ENCODE measurements at regions not wholly inside any gene's neighbourhood (a gene's known extent, or its start where the extent isn't known, plus 50 kb on each side); places are given as distances from the start of the nearest gene placed in this dataset.
A peak's percentile ranks its signal among the peaks of the same experiment; 100 is the strongest.

DNA sequence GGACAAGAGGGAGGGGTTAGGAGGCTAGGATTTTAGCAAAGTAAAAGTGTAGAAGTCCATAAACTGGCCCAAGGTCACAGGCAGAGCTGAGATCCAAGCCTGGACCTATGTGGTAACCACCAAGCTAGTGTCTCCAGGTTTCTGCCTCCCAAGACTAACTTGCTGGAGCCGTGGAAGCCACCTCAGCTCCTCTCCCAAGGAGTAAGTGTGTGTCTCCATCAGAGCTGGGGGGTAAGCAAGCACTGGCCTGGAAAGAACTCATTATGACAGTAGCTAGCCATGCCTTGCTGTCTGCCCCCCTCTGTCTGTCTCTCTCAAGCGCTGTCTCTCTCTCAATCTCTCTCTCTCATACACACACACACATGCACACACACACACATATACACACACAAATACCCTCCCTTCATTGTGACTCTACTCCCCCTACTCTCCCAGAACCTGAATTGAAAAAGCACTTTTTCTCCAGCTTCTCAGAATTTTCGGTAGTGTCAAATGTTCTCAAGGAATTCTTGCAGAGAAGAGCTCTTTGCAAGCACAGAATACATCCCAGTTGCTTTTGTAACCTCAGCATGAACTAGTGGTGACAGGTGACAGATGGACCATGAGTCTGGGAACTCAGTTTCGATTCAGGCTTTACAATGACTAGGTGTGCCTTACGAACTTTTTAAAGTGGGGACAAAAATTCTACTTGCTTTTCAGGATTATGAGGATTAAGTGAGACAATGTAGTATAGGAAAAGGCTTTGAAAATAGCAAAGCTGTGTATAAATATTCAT is 238.0 kb upstream of the FGGY start:
- H3K36me3 ChIP-seq, result no peaks in the 10 kb centered on the region
- H3K4me3 ChIP-seq, result no peak overlapping the region
- 73 to 89% (median 85%) methylated on average over 5 of the region's 5 CpGs for WGBS, 3 donors
- H3K9me3 ChIP-seq, result no peaks in the 10 kb centered on the region
- H3K4me1 ChIP-seq (ENCODE audit: insufficient read depth), result peaks cover 20% of the 10 kb centered on the region
- no peaks in the 10 kb centered on the region for H3K27me3 ChIP-seq
- no peak for TF ChIP-seq POLR2A (IDR thresholded peaks at IDR 0.05)
- no peak for TF ChIP-seq EP300 (IDR thresholded peaks at IDR 0.05)
- TF ChIP-seq, protein P1, sequence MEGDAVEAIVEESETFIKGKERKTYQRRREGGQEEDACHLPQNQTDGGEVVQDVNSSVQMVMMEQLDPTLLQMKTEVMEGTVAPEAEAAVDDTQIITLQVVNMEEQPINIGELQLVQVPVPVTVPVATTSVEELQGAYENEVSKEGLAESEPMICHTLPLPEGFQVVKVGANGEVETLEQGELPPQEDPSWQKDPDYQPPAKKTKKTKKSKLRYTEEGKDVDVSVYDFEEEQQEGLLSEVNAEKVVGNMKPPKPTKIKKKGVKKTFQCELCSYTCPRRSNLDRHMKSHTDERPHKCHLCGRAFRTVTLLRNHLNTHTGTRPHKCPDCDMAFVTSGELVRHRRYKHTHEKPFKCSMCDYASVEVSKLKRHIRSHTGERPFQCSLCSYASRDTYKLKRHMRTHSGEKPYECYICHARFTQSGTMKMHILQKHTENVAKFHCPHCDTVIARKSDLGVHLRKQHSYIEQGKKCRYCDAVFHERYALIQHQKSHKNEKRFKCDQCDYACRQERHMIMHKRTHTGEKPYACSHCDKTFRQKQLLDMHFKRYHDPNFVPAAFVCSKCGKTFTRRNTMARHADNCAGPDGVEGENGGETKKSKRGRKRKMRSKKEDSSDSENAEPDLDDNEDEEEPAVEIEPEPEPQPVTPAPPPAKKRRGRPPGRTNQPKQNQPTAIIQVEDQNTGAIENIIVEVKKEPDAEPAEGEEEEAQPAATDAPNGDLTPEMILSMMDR (IDR thresholded peaks at IDR 0.05), result no peak
- DNase-seq, result peak in 2 of 5 donors; percentile 20 to 47
- H3K27ac ChIP-seq, result no peak overlapping the region
- intact Hi-C loops (cut with DNase I), result no loop called here

DNA sequence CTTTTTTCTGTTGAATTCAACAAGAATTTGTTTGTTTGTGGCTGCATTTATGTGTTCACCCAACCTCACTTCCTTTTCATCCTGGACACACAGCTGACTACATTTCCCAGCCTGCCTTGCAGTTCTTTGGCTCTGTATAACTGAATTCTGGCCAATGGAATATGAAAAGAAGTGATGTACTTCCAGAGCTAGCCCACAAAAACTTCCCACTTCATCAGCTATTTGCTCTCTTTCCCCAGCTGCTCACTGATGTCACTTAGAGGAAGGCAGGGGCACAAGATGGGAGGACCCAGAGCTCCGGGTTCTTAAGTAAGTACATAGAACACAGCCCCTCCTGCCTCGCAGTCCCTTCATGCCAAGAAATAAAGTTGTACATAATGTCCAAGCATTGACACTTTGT is 235.0 kb upstream of the FGGY start:
- H3K27ac ChIP-seq, result peak overlapping the region in 1 of 2 donors; percentile 2
- intact Hi-C loops (cut with DNase I), result loop anchor here in 1 of 4 donors (10.0 kb wide), 2 partner anchors 57 to 83 kb away; no protein-coding TSS in a partner anchor
- peak; percentile 29 to 66 (median 46) for DNase-seq
- no peaks in the 10 kb centered on the region for H3K27me3 ChIP-seq
- H3K4me1 ChIP-seq (ENCODE audit: insufficient read depth), result peaks cover 15% of the 10 kb centered on the region
- H3K9me3 ChIP-seq, result no peaks in the 10 kb centered on the region
- no peaks in the 10 kb centered on the region for H3K36me3 ChIP-seq
- WGBS, 3 donors, result 40 to 70% (median 43%) methylated on average over 2 of the region's 2 CpGs
- TF ChIP-seq POLR2A (IDR thresholded peaks at IDR 0.05) (peak; percentile 37), EP300 (IDR thresholded peaks at IDR 0.05) (no peak)
- TF ChIP-seq, protein P1 (IDR thresholded peaks at IDR 0.05), result no peak
- no peak overlapping the region for H3K4me3 ChIP-seq

DNA sequence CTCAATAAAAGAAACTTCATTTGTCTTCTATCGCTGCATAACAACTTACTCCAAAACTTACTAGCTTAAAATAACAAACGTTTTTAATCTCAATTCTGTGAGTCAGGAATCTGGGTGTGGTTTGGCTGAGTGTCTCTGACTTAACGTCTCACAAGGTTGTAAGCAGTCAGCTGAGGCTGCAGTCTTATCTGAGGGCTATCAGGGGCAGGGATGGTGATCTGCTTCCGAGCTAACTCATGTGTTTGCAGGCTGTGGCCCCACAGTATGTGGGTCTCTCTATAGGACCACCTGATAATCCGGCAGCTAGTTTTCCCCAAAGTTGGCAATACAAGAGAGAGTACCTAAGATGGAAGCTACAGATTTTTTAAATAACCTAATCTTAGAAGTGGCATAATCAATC is 234.2 kb upstream of the FGGY start:
- WGBS, 3 donors, result 39 to 45% (median 40%) methylated on average over 5 of the region's 5 CpGs
- Histone ChIP-seq H3K4me3 (no peak overlapping the region), H3K27ac (no peak overlapping the region), H3K27me3 (no peaks in the 10 kb centered on the region), H3K36me3 (no peaks in the 10 kb centered on the region), H3K4me1 (ENCODE audit: insufficient read depth) (peaks cover 10% of the 10 kb centered on the region), H3K9me3 (no peaks in the 10 kb centered on the region)
- peak in 1 of 5 donors; percentile 36 for DNase-seq
- TF ChIP-seq POLR2A (IDR thresholded peaks at IDR 0.05), result no peak
- TF ChIP-seq, protein P1 (IDR thresholded peaks at IDR 0.05), result no peak
- TF ChIP-seq EP300 (IDR thresholded peaks at IDR 0.05), result no peak
- intact Hi-C loops (cut with DNase I), result loop anchor here in 1 of 4 donors (10.0 kb wide), 2 partner anchors 58 to 82 kb away; no protein-coding TSS in a partner anchor

DNA sequence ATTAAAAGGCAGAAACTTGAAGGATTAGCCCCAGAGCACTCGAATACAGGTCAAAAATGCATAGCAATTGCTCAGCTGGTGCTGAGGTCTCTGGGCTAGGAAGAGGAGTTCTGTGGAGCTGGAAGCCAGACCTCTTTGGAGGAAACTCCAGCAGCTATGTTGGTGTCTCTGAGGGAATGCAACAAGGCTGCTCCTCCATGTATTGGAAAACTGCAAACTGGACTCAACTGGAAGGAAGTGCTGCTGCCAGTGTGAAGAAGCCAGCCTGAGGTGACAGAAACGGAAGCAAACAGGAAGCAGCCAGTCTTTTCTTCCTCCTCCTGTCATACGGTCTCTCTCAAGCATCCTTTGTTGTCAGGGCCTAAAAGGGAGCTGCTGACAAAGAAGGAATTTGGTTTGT is 233.4 kb upstream of the FGGY start:
- Histone ChIP-seq H3K9me3 (no peaks in the 10 kb centered on the region), H3K4me3 (no peak overlapping the region), H3K27ac (no peak overlapping the region), H3K36me3 (no peaks in the 10 kb centered on the region), H3K4me1 (ENCODE audit: insufficient read depth) (peaks cover 5% of the 10 kb centered on the region), H3K27me3 (no peaks in the 10 kb centered on the region)
- DNase-seq, result no peak
- intact Hi-C loops (cut with DNase I), result loop anchor here in 1 of 4 donors (10.0 kb wide), 2 partner anchors 59 to 81 kb away; no protein-coding TSS in a partner anchor
- TF ChIP-seq, protein P1 (IDR thresholded peaks at IDR 0.05), result no peak
- TF ChIP-seq POLR2A (IDR thresholded peaks at IDR 0.05) (no peak), EP300 (IDR thresholded peaks at IDR 0.05) (no peak)
- WGBS, 3 donors, result 60 to 76% (median 72%) methylated on average over 3 of the region's 3 CpGs

All from ovary (tissue), 7 donors.